ENCODE measurements at regions not wholly inside any gene's neighbourhood (a gene's known extent, or its start where the extent isn't known, plus 50 kb on each side); places are given as distances from the start of the nearest gene placed in this dataset.

DNA sequence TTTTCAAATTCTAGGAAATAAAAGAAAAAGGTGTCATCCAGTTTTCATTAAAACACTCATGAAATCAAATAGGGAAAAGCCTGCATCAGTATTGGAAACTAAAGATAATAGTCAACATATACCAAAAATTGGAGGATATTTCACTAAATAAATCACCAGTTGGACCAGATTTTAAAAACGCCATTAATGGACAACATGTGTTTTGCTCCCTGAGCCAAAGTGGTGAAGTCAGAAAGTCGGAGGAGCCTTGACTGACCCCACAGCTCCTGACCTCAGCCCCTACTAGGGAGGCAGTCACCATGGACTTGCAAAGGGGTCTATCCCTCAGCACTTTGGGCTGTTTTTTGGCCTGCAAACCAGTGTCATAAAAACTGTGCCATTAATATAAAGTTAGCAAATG lies 98.3 kb upstream of the SEC61G start:
- ATAC-seq (ENCODE audit: low read depth): no peak
- Histone ChIP-seq H3K4ac (ENCODE audit: low read depth, low read length) (no peak overlapping the region), H2BK120ac (ENCODE audit: low read depth, low read length) (no peak overlapping the region), H3K27me3 (ENCODE audit: control insufficient read depth, insufficient read depth, low read length) (peaks cover 4% of the 10 kb centered on the region; the same call in 1 of the 2 replicates), H3K9me1 (ENCODE audit: insufficient read depth, low read length) (no peaks in the 10 kb centered on the region), H3K14ac (replicated peaks; ENCODE audit: low read depth, low read length) (no peak overlapping the region), H3K4me1 (ENCODE audit: control insufficient read depth, insufficient read depth, low read length) (peaks cover 2% of the 10 kb centered on the region), H4K20me1 (ENCODE audit: insufficient read depth, low read length) (no peaks in the 10 kb centered on the region), H4K5ac (ENCODE audit: low read depth, low read length) (no peak overlapping the region), H3K4me3 (ENCODE audit: insufficient read depth, low read depth, low read length) (no peak overlapping the region), H3K79me1 (ENCODE audit: low read depth in 1 of 2, low read length in 2 of 2) (no peaks in the 10 kb centered on the region), H3K9me3 (ENCODE audit: control insufficient read depth, insufficient read depth, low read length) (peaks cover 6% of the 10 kb centered on the region), H3K9ac (ENCODE audit: low read depth, low read length) (no peak overlapping the region), H2AFZ (replicated peaks; ENCODE audit: low read length, poor library complexity) (no peak overlapping the region), H3K18ac (ENCODE audit: low read depth, low read length) (no peak overlapping the region), H2AK5ac (ENCODE audit: low read depth, low read length) (no peak overlapping the region), H4K8ac (ENCODE audit: low read depth in 2 of 2, low read length in 2 of 2) (no peak overlapping the region), H2BK20ac (ENCODE audit: low read depth, low read length) (no peak overlapping the region), H2BK5ac (ENCODE audit: low read depth, low read length, poor library complexity, severe bottlenecking) (no peak overlapping the region), H3K27ac (ENCODE audit: insufficient read depth, low read length) (no peak overlapping the region), H3K56ac (ENCODE audit: extremely low read depth, insufficient read depth, low read length) (no peak overlapping the region), H2BK15ac (ENCODE audit: low read depth, low read length) (no peak overlapping the region), H3K36me3 (ENCODE audit: control insufficient read depth, insufficient read depth, low read length) (no peaks in the 10 kb centered on the region), H2AK9ac (replicated peaks; ENCODE audit: low read depth, low read length, poor library complexity) (no peak overlapping the region), H4K91ac (ENCODE audit: insufficient read depth, low read depth, low read length) (no peak overlapping the region), H3K4me2 (ENCODE audit: low read depth, low read length) (no peak overlapping the region), H3K23ac (ENCODE audit: low read depth, low read length) (no peak overlapping the region)
- in situ Hi-C loops (cut with MboI; ENCODE audit: low sequenced_read_pairs): no loop called here
- DNase-seq: no peak
- intact Hi-C loops (cut with micrococcal nuclease): no loop called here
- no peak for TF ChIP-seq SMC3 (IDR thresholded peaks at IDR 0.05; ENCODE audit: low read depth, low read length)
- TF ChIP-seq CHD1 (IDR thresholded peaks at IDR 0.05; ENCODE audit: low read depth, low read length): no peak
- no peak for TF ChIP-seq RCOR1 (IDR thresholded peaks at IDR 0.05; ENCODE audit: insufficient replicate concordance, low read length)
- no peak for TF ChIP-seq BHLHE40 (IDR thresholded peaks at IDR 0.05; ENCODE audit: low read depth, low read length)
- no peak for TF ChIP-seq POLR2A (IDR thresholded peaks at IDR 0.05; ENCODE audit: low read depth, low read length)
- TF ChIP-seq CEBPB (IDR thresholded peaks at IDR 0.05; ENCODE audit: low read depth, low read length): no peak
- no peak for TF ChIP-seq CTCF (conservative IDR thresholded peaks at IDR 0.05; ENCODE audit: low read depth, low read length)
- TF ChIP-seq MAZ (IDR thresholded peaks at IDR 0.05; ENCODE audit: borderline replicate concordance, low read depth, low read length): no peak
- TF ChIP-seq, protein P1, sequence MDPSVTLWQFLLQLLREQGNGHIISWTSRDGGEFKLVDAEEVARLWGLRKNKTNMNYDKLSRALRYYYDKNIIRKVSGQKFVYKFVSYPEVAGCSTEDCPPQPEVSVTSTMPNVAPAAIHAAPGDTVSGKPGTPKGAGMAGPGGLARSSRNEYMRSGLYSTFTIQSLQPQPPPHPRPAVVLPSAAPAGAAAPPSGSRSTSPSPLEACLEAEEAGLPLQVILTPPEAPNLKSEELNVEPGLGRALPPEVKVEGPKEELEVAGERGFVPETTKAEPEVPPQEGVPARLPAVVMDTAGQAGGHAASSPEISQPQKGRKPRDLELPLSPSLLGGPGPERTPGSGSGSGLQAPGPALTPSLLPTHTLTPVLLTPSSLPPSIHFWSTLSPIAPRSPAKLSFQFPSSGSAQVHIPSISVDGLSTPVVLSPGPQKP (IDR thresholded peaks at IDR 0.05; ENCODE audit: borderline replicate concordance, low read depth, low read length): no peak
- no peak for TF ChIP-seq RAD21 (IDR thresholded peaks at IDR 0.05; ENCODE audit: low read length)
- TF ChIP-seq MXI1 (IDR thresholded peaks at IDR 0.05; ENCODE audit: borderline replicate concordance, low read depth, low read length): no peak
- TF ChIP-seq FOS (IDR thresholded peaks at IDR 0.05; ENCODE audit: low read depth, low read length): no peak
- no peak for TF ChIP-seq MAFK (IDR thresholded peaks at IDR 0.05; ENCODE audit: low read depth, low read length)
- TF ChIP-seq RFX5 (IDR thresholded peaks at IDR 0.05; ENCODE audit: low read depth, low read length): no peak
- TF ChIP-seq NFE2L2 (IDR thresholded peaks at IDR 0.05; ENCODE audit: low read depth, low read length): no peak
- TF ChIP-seq, protein P2, sequence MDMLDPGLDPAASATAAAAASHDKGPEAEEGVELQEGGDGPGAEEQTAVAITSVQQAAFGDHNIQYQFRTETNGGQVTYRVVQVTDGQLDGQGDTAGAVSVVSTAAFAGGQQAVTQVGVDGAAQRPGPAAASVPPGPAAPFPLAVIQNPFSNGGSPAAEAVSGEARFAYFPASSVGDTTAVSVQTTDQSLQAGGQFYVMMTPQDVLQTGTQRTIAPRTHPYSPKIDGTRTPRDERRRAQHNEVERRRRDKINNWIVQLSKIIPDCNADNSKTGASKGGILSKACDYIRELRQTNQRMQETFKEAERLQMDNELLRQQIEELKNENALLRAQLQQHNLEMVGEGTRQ (IDR thresholded peaks at IDR 0.05; ENCODE audit: low read depth, low read length): no peak
- dilution Hi-C loops (cut with HindIII; ENCODE audit: low sequenced_read_pairs, unreplicated experiment): no loop called here
- no TSS peak for BruUV-seq (replicated peaks)
- 0% methylated on average over 1 of the region's 2 CpGs; no CpG with 5 or more reads in 1 of the 2 experiments for WGBS, 2 experiments (ENCODE audit: extremely low coverage in 2 of 2, insufficient read length in 1 of 2)
- ChIA-PET CTCF (no interaction called here), POLR2A (ENCODE audit: unreplicated experiment) (no interaction called here)

Measured in IMR-90 (cell line).